GM12872 (cell line): ENCODE measurements at regions not wholly inside any gene's neighbourhood (a gene's known extent, or its start where the extent isn't known, plus 50 kb on each side); places are given as distances from the start of the nearest gene placed in this dataset.

Experiments used
- CTCF ChIP-seq: IDR thresholded peaks from 3 replicates; pipeline ENCODE4 v1.5.1; 2011; ENCODE audit warnings: low read depth, mild to moderate bottlenecking, low read length, moderate library complexity; ENCODE audit not compliant: insufficient read depth

GRCh38 chr14:101631199-101631598, 69.9 kb downstream of the DIO3 start:
- TF ChIP-seq CTCF, result no peak

- TF ChIP-seq CTCF, result no peak
Observed at GRCh38 chr14:101632520-101632919, 71.2 kb downstream of the DIO3 start.

- no peak for TF ChIP-seq CTCF
Observed at GRCh38 chr14:101633276-101633675, 72.0 kb downstream of the DIO3 start.

- TF ChIP-seq CTCF, result no peak
Observed at GRCh38 chr14:101634202-101634849, 73.0 kb downstream of the DIO3 start.

- TF ChIP-seq CTCF, result no peak
Observed at GRCh38 chr14:101634850-101635748, 73.8 kb downstream of the DIO3 start.

- TF ChIP-seq CTCF, result 0 out of 3 replicates have a peak, but pooled peaks have one; percentile 2
Observed at GRCh38 chr14:101635749-101636560, 74.7 kb downstream of the DIO3 start.
